Fibroblast of the aortic adventitia (primary cell): ENCODE measurements at regions not wholly inside any gene's neighbourhood (a gene's known extent, or its start where the extent isn't known, plus 50 kb on each side); places are given as distances from the start of the nearest gene placed in this dataset.

Experiments used
- DNase-seq: peaks from one replicate; pipeline ENCODE4 v3.0.0-alpha.2; 2010; ENCODE audit warnings: low read depth
- H3K4me3 ChIP-seq: 2 replicates; pipeline ENCODE4 v1.5.1; 2011; ENCODE audit warnings: low read depth, mild to moderate bottlenecking, control low read depth, low read length, moderate library complexity
- TF ChIP-seq, protein P1 (sequence below): IDR thresholded peaks from 2 replicates; pipeline ENCODE4 v1.5.1; 2011; ENCODE audit warnings: mild to moderate bottlenecking, low read length, control low read depth, inconsistent platforms; ENCODE audit not compliant: insufficient read depth

DNA sequence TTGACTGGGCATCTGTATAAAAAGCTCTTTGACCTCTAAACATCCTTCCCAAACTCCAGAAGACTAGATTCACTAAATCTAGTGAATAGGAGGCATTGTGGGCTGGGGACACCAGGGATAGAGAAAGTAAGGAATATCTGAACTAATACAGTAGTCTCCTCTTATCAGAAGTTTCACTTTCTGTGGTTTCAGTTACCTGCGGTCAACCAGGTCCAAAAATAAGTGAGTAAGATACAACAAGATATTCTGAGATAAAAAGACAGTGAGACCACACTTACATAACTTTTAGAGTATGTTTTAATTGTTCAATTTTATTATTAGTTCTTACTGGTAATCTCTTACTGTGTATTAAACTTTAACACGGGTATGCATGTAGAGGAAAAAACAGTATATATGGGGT lies 376.5 kb downstream of the HNRNPD start:
- no peak for DNase-seq
- no peak overlapping the region for H3K4me3 ChIP-seq
- TF ChIP-seq, protein P1, sequence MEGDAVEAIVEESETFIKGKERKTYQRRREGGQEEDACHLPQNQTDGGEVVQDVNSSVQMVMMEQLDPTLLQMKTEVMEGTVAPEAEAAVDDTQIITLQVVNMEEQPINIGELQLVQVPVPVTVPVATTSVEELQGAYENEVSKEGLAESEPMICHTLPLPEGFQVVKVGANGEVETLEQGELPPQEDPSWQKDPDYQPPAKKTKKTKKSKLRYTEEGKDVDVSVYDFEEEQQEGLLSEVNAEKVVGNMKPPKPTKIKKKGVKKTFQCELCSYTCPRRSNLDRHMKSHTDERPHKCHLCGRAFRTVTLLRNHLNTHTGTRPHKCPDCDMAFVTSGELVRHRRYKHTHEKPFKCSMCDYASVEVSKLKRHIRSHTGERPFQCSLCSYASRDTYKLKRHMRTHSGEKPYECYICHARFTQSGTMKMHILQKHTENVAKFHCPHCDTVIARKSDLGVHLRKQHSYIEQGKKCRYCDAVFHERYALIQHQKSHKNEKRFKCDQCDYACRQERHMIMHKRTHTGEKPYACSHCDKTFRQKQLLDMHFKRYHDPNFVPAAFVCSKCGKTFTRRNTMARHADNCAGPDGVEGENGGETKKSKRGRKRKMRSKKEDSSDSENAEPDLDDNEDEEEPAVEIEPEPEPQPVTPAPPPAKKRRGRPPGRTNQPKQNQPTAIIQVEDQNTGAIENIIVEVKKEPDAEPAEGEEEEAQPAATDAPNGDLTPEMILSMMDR, result no peak

DNA sequence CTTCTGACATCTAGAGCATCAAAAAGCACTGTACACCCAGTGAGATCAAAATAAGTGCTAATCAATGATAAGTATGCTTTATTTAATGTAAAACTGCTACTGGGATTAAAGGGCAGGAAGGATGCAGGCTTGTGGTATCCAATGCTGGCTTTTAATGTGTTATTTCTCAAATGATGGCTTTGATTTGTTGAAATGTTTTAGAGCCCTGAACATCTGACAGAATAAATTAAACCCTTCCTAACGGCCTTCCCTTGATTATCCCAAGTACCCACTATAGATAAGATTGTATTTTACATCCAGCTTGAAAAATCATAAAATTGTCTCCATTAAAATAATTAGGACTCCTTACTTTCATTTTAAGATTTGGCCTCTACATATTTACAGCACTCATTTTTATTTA lies 382.9 kb downstream of the HNRNPD start:
- DNase-seq, result no peak
- TF ChIP-seq, protein P1, result no peak
- H3K4me3 ChIP-seq, result no peak overlapping the region

DNA sequence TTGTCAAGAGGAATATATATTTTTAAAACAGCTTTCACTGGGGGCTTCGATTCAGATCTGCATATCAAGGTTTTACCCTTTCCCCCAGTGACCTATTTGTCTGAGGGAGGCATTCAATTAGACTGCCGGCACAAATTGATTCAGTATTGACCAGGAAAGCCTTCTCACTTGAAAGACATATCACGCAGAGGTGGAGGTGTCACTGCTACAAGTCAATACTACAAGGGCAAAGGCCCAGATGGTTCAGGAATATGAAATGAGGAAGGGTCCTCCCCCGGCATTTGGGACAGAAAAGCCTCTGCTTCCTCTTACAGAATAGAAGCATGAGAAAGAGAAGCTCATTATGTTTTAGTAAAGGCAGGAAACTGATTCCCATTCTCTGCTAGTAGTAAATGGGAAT lies 383.6 kb downstream of the HNRNPD start:
- TF ChIP-seq, protein P1, result no peak

DNA sequence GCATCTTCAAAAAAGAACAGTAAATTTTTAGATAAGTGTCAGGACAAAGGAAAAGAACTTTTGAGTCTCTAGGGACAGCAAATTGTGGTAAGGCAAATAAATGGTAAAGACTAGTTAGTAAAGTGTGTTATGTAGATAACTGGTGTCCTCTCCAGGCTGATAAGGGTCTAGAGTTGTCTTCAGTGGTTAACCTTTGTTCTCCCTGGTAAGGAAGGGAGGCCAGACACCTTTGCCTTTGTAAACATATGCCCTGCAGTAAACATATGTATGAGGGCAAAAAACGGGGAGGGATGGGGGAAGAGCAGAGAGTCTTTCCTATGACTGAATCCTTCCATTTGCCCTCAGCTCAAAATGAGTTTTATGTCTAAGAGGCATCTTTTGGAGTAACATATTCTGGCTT lies 384.6 kb downstream of the HNRNPD start:
- no peak for DNase-seq
- H3K4me3 ChIP-seq, result no peak overlapping the region
- TF ChIP-seq, protein P1, result no peak

More for the DNA sequence above, 383.6 kb downstream of the HNRNPD start:
- no peak overlapping the region for H3K4me3 ChIP-seq
- no peak for DNase-seq

DNA sequence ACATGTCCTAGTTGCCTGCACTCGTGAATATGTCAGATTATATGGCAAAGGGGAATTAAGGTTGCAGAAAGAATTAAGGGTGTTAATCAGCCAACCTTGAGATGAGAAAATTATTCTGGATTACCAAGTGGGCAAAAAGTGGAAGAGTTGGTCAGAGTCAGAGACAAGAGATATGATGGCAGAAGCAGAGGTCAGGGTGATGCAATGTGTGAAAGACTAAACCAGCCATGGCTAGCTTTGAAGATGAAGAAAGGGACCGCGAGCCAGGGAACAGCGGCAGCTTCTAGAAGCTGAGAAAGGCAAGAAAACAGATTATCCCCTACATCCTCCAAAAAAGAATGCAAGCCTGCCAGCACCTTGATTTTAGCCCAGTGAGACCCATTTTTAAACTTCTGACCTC lies 385.6 kb downstream of the HNRNPD start:
- no peak overlapping the region for H3K4me3 ChIP-seq
- TF ChIP-seq, protein P1, result no peak
- DNase-seq, result no peak

DNA sequence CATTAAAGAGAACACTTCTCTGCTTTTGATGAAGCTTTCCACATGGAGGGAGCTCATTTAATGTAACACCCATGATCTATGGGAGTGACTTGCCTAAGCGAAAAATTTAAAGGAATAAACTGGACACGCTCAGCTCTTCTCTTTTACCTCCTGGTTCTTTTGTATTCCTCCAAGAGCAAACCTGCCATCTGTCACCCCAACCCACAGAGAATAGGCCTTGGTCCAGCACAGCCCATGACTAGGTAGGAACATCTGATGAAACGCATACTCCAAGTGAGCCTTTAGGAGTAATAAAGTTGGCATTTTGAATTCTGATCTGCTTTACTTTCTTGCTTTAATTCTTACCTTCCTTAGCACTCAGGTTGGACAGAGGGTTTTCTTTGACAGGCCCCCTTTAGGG lies 389.0 kb downstream of the HNRNPD start:
- H3K4me3 ChIP-seq, result no peak overlapping the region
- DNase-seq, result no peak
- TF ChIP-seq, protein P1, result no peak

DNA sequence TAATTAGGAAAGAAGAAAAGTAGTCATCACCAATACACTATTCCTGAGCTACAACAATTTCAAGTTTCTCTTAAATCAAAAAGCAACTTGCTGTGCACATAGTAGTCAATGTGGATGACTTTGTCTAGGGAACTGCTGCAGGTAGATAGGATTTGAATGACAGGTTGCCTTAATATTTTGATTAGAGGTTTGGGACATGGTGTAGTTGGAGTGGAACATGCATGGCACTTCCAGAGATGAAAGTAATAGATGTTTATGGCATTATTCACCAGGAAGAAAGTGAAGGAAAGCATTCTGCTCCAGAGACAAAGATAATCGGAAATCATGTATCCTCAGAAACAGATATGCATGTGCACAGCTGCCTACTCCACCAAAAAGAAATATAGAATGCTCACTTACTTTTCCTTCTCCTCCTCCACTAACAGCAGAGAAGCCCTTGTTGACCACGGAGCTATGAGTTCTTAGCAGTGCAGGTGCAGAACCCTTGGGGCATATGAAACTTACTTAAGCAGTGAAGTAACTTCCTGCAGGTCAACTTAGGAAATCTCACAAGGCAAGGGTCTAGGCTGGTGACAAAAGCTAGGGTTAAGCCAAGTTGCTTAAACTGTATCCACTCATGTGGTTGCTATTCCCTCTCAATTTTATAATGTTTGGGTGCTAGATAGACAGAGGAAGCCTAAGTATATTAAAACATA lies 390.8 kb downstream of the HNRNPD start:
- TF ChIP-seq, protein P1, result no peak
- H3K4me3 ChIP-seq, result no peak overlapping the region
- DNase-seq, result no peak
